GM12878 (cell line): ENCODE measurements at regions not wholly inside any gene's neighbourhood (a gene's known extent, or its start where the extent isn't known, plus 50 kb on each side); places are given as distances from the start of the nearest gene placed in this dataset.

Experiments
- ATAC-seq: fragments of 200-7000 bp; cut with Tn5 transposase; 3 replicates; pipeline ENCODE4 v1.9.1; 2020; ENCODE audit warnings: mild to moderate bottlenecking, moderate library complexity
- BruUV-seq: library from RNA; stranded (reverse); fragments of 400-500 nt; replicated peaks from 2 replicates; lab custom pipeline; 2021; lab: Mats Ljungman, UMichigan
- CTCF ChIA-PET: fragments of 300-600 bp; sonication (Branson Sonifier 250); formaldehyde crosslinking; extraction: SDS; loops from one replicate; lab custom pipeline; 2021; ENCODE audit warnings: inconsistent platforms; lab: Yijun Ruan, JAX
- POLR2A ChIA-PET: fragments of 350-600 bp; formaldehyde crosslinking; extraction: SDS; loops from one replicate; lab custom pipeline; 2021; ENCODE audit warnings: inconsistent platforms; lab: Charles Lee
- RAD21 ChIA-PET: fragments of 300-600 bp; sonication (Branson Sonifier 250); formaldehyde crosslinking; loops from one replicate; lab custom pipeline; 2023; ENCODE audit warnings: antibody characterized with exemption; ENCODE audit not compliant: unreplicated experiment; lab: Charles Lee
- SMC1A ChIA-PET: fragments of 300-600 bp; sonication (Branson Sonifier 250); formaldehyde crosslinking; loops from one replicate; lab custom pipeline; 2023; ENCODE audit not compliant: unreplicated experiment, uncharacterized antibody; lab: Charles Lee
- DNase-seq: peaks from one replicate; pipeline ENCODE4 v3.0.0-alpha.2; 2011; ENCODE audit warnings: low read depth, low spot score
- FAIRE-seq: peaks from 3 replicates; lab custom pipeline; 2011; peaks lifted over from hg19 to GRCh38; lab: Jason Lieb, UNC
- H2AFZ ChIP-seq: 2 replicates; pipeline ENCODE4 v1.6.0; 2011; ENCODE audit warnings: low read depth, low read length, control low read depth; ENCODE audit not compliant: control insufficient read depth
- H3K27ac ChIP-seq: 2 replicates; pipeline ENCODE4 v1.5.1; 2011; ENCODE audit warnings: control low read depth; ENCODE audit not compliant: control insufficient read depth, insufficient read depth
- H3K27me3 ChIP-seq, 2 experiments: replicated peaks in 1 of 2; 2 replicates each; pipeline versions ENCODE4 v1.6.0 to v1.6.1; 2011; ENCODE audit warnings: low read length in 1 of 2; ENCODE audit not compliant: control insufficient read depth in 2 of 2, insufficient read depth in 2 of 2
- H3K36me3 ChIP-seq, 2 experiments: 2 replicates each; pipeline ENCODE4 v1.5.1; 2011; ENCODE audit warnings: low read length in 1 of 2; ENCODE audit not compliant: control insufficient read depth in 2 of 2, insufficient read depth in 2 of 2
- H3K4me1 ChIP-seq: 2 replicates; pipeline ENCODE4 v1.6.1; 2011; ENCODE audit warnings: mild to moderate bottlenecking, low read length, moderate library complexity, mixed read lengths; ENCODE audit not compliant: control insufficient read depth, insufficient read depth
- H3K4me2 ChIP-seq: 2 replicates; pipeline ENCODE4 v1.6.0; 2011; ENCODE audit warnings: control low read depth; ENCODE audit not compliant: control insufficient read depth, insufficient read depth
- H3K4me3 ChIP-seq: fragments of 200-600 bp; sonication (generic); 2 replicates; pipeline ENCODE4 v1.5.1; 2016
- H3K79me2 ChIP-seq: 2 replicates; pipeline ENCODE4 v1.6.0; 2011; ENCODE audit warnings: low read length; ENCODE audit not compliant: control insufficient read depth, insufficient read depth
- H3K9ac ChIP-seq: 2 replicates; pipeline ENCODE4 v1.8.0; 2011; ENCODE audit warnings: low read length, control low read depth, mixed read lengths; ENCODE audit not compliant: control insufficient read depth, insufficient read depth
- H3K9me3 ChIP-seq: replicated peaks from 3 replicates; pipeline ENCODE4 v1.5.1; 2011; ENCODE audit warnings: mild to moderate bottlenecking, low read length; ENCODE audit not compliant: control insufficient read depth, insufficient read depth
- H4K20me1 ChIP-seq: 2 replicates; pipeline ENCODE4 v1.6.0; 2011; ENCODE audit not compliant: control insufficient read depth, insufficient read depth
- ATF3 ChIP-seq: IDR thresholded peaks from 2 replicates; pipeline ENCODE4 v1.6.1; 2011; ENCODE audit warnings: low read depth, mild to moderate bottlenecking, low read length, moderate library complexity, borderline replicate concordance; ENCODE audit errors: extremely low read depth
- CHD4 ChIP-seq: fragments of 200-600 bp; sonication (generic); IDR thresholded peaks from 2 replicates; pipeline ENCODE4 v1.6.1; 2016; ENCODE audit warnings: mild to moderate bottlenecking
- EED ChIP-seq: sonication (generic); IDR thresholded peaks from 2 replicates; pipeline ENCODE4 v1.6.1; 2016; ENCODE audit warnings: antibody characterized with exemption, low read depth
- EP300 ChIP-seq, 2 experiments: fragments of 150-350 bp in 1 of 2; IDR thresholded peaks; 2 replicates each; pipeline ENCODE4 v1.6.1; 2011 to 2012; ENCODE audit warnings: low read depth in 2 of 2, low read length in 2 of 2, borderline replicate concordance in 1 of 2, improper control_type of control experiment in 1 of 2, inconsistent platforms in 1 of 2; ENCODE audit not compliant: control insufficient read depth in 1 of 2
- HCFC1 ChIP-seq: fragments of 150-350 bp; IDR thresholded peaks from 2 replicates; pipeline ENCODE4 v1.6.1; 2014; ENCODE audit warnings: low read length
- HSF1 ChIP-seq: fragments of 150-350 bp; IDR thresholded peaks from 2 replicates; pipeline ENCODE4 v1.6.1; 2014; ENCODE audit warnings: mild to moderate bottlenecking, low read depth, low read length
- IKZF2 ChIP-seq, 2 experiments: fragments of 450-650 bp; IDR thresholded peaks; 2 replicates each; pipeline ENCODE4 v1.6.1; 2017; ENCODE audit warnings: mild to moderate bottlenecking in 2 of 2, moderate library complexity in 2 of 2
- NFYB ChIP-seq: IDR thresholded peaks from 2 replicates; pipeline ENCODE4 v1.6.1; 2011; ENCODE audit warnings: low read depth, mild to moderate bottlenecking, low read length, improper control_type of control experiment, moderate library complexity; ENCODE audit not compliant: insufficient read depth
- PML ChIP-seq: IDR thresholded peaks from 2 replicates; pipeline ENCODE4 v1.6.1; 2012; ENCODE audit warnings: low read length, inconsistent platforms
- POLR2AphosphoS5 ChIP-seq: IDR thresholded peaks from 2 replicates; pipeline ENCODE4 v1.6.1; 2011; ENCODE audit warnings: mild to moderate bottlenecking, low read length, inconsistent platforms
- POU2F2 ChIP-seq: IDR thresholded peaks from 3 replicates; pipeline ENCODE4 v1.6.1; 2011; ENCODE audit warnings: low read depth, mild to moderate bottlenecking, low read length, borderline replicate concordance
- RELA ChIP-seq: fragments of 450-650 bp; IDR thresholded peaks from 2 replicates; pipeline ENCODE4 v1.8.0; 2014; ENCODE audit warnings: borderline replicate concordance; ENCODE audit not compliant: partially characterized antibody
- SMARCA5 ChIP-seq: fragments of 450-650 bp; IDR thresholded peaks from 2 replicates; pipeline ENCODE4 v1.6.1; 2017; ENCODE audit warnings: mild to moderate bottlenecking
- STAT1 ChIP-seq: fragments of 450-650 bp; conservative IDR thresholded peaks from 2 replicates; pipeline ENCODE4 v1.6.1; 2014; ENCODE audit warnings: antibody characterized with exemption, mild to moderate bottlenecking
- ZBTB40 ChIP-seq: fragments of 450-650 bp; IDR thresholded peaks from 2 replicates; pipeline ENCODE4 v1.6.1; 2016; ENCODE audit warnings: mild to moderate bottlenecking, moderate library complexity, borderline replicate concordance
- WGBS: methylation state at CpG from one replicate; pipeline ENCODE4 v1.1.6; 2016; ENCODE audit warnings: low lambda C conversion rate; ENCODE audit not compliant: insufficient replicate concordance, insufficient coverage; ENCODE audit errors: missing lambda C conversion rate; 5-methylcytosine and 5-hydroxymethylcytosine counted together
- in situ Hi-C: fragments of 300-500 bp; cut with MboI; formaldehyde crosslinking; loops from 9 replicates; pipeline ENCODE4 v1.14.3; 2018; ENCODE audit warnings: mixed read lengths
- intact Hi-C: fragments of 100-400 bp; cut with micrococcal nuclease; formaldehyde crosslinking; loops from one replicate; pipeline ENCODE4 v1.14.2; 2022; ENCODE audit not compliant: unreplicated experiment

GRCh38 chr2:23286758-23287704, 97.9 kb upstream of the KLHL29 start (continued):
- TF ChIP-seq ZBTB40: no peak
- no peak for TF ChIP-seq RELA
- no peak for TF ChIP-seq EP300 (IDR thresholded peaks at IDR 0.05; ENCODE audit: borderline replicate concordance in 1 of 2, control insufficient read depth in 1 of 2, low read depth in 2 of 2, low read length in 2 of 2)
- TF ChIP-seq SMARCA5: no peak

GRCh38 chr2:23289671-23290070, 95.3 kb upstream of the KLHL29 start:
- in situ Hi-C loops (no loop called here), intact Hi-C loops (no loop called here)
- Histone ChIP-seq H3K4me2 (no peak overlapping the region), H3K4me1 (no peaks in the 10 kb centered on the region), H3K9ac (no peak overlapping the region), H3K27me3 (peaks cover 2 to 6% of the 10 kb centered on the region in 2 experiments; a peak in 3 of 4 replicates), H3K36me3 (no peaks in the 10 kb centered on the region), H3K9me3 (no peaks in the 10 kb centered on the region), H3K79me2 (no peaks in the 10 kb centered on the region), H4K20me1 (no peaks in the 10 kb centered on the region), H3K27ac (no peak overlapping the region), H3K4me3 (no peak overlapping the region), H2AFZ (no peak overlapping the region)
- SMC1A ChIA-PET: no interaction called here
- whole genome bisulfite sequencing: 19% methylated on average over 2 of the region's 2 CpGs
- POLR2A ChIA-PET: no interaction called here
- no TSS peak for BruUV-seq
- CTCF ChIA-PET: no interaction called here
- RAD21 ChIA-PET: no interaction called here
- DNase-seq (no peak), ATAC-seq (no peak), FAIRE-seq (no peak)
- no peak for TF ChIP-seq EED
- TF ChIP-seq PML: no peak
- TF ChIP-seq EP300 (IDR thresholded peaks at IDR 0.05; ENCODE audit: borderline replicate concordance in 1 of 2, control insufficient read depth in 1 of 2, low read depth in 2 of 2, low read length in 2 of 2): no peak
- TF ChIP-seq STAT1: no peak
- no peak for TF ChIP-seq HCFC1
- no peak for TF ChIP-seq IKZF2 (IDR thresholded peaks at IDR 0.05)
- TF ChIP-seq POU2F2: no peak
- no peak for TF ChIP-seq NFYB
- TF ChIP-seq HSF1: no peak
- no peak for TF ChIP-seq CHD4
- no peak for TF ChIP-seq ATF3
- no peak for TF ChIP-seq POLR2AphosphoS5
